ENCODE measurements at regions not wholly inside any gene's neighbourhood (a gene's known extent, or its start where the extent isn't known, plus 50 kb on each side); places are given as distances from the start of the nearest gene placed in this dataset.

GRCh38 chr15:37291920-37292319 is 191.6 kb upstream of the MEIS2 start:
- Histone ChIP-seq H3K27ac (replicated peaks) (no peak overlapping the region), H3K27me3 (ENCODE audit: insufficient read depth, poor library complexity, severe bottlenecking) (no peaks in the 10 kb centered on the region), H3K4me3 (replicated peaks; ENCODE audit: insufficient read depth, low read length) (no peak overlapping the region)
- TF ChIP-seq SPI1 (IDR thresholded peaks at IDR 0.05; ENCODE audit: borderline replicate concordance, low read depth) (no peak), GABPA (IDR thresholded peaks at IDR 0.05; ENCODE audit: low read depth) (no peak), REST (IDR thresholded peaks at IDR 0.05; ENCODE audit: insufficient replicate concordance, low read depth) (no peak), POLR2AphosphoS5 (IDR thresholded peaks at IDR 0.05; ENCODE audit: low read depth) (no peak), CTCF (IDR thresholded peaks at IDR 0.05; ENCODE audit: insufficient read depth, low read length) (no peak)
- DNase-seq (ENCODE audit: low read depth in 1 of 2, low spot score in 1 of 2) = no peak

- no peak for DNase-seq (ENCODE audit: low read depth in 1 of 2, low spot score in 1 of 2)
- H3K4me3 ChIP-seq (replicated peaks; ENCODE audit: insufficient read depth, low read length) = no peak overlapping the region
- H3K27me3 ChIP-seq (ENCODE audit: insufficient read depth, poor library complexity, severe bottlenecking) = no peaks in the 10 kb centered on the region
Measured at GRCh38 chr15:37298271-37298670, 197.9 kb upstream of the MEIS2 start.

GRCh38 chr15:37339437-37339836 is 239.1 kb upstream of the MEIS2 start:
- no peak for TF ChIP-seq POLR2AphosphoS5 (IDR thresholded peaks at IDR 0.05; ENCODE audit: low read depth)
- no peak for TF ChIP-seq SPI1 (IDR thresholded peaks at IDR 0.05; ENCODE audit: borderline replicate concordance, low read depth)
- TF ChIP-seq GABPA (IDR thresholded peaks at IDR 0.05; ENCODE audit: low read depth) = no peak
- no peak for TF ChIP-seq REST (IDR thresholded peaks at IDR 0.05; ENCODE audit: insufficient replicate concordance, low read depth)
- no peak for TF ChIP-seq CTCF (IDR thresholded peaks at IDR 0.05; ENCODE audit: insufficient read depth, low read length)
- H3K4me3 ChIP-seq (replicated peaks; ENCODE audit: insufficient read depth, low read length) = no peak overlapping the region
- no peak for DNase-seq (ENCODE audit: low read depth in 1 of 2, low spot score in 1 of 2)
- H3K27ac ChIP-seq (replicated peaks) = no peak overlapping the region
- no peaks in the 10 kb centered on the region for H3K27me3 ChIP-seq (ENCODE audit: insufficient read depth, poor library complexity, severe bottlenecking)

More at GRCh38 chr15:37298271-37298670, 197.9 kb upstream of the MEIS2 start:
- no peak for TF ChIP-seq GABPA (IDR thresholded peaks at IDR 0.05; ENCODE audit: low read depth)
- TF ChIP-seq CTCF (IDR thresholded peaks at IDR 0.05; ENCODE audit: insufficient read depth, low read length) = no peak
- TF ChIP-seq SPI1 (IDR thresholded peaks at IDR 0.05; ENCODE audit: borderline replicate concordance, low read depth) = no peak
- TF ChIP-seq POLR2AphosphoS5 (IDR thresholded peaks at IDR 0.05; ENCODE audit: low read depth) = no peak
- no peak for TF ChIP-seq REST (IDR thresholded peaks at IDR 0.05; ENCODE audit: insufficient replicate concordance, low read depth)
- no peak overlapping the region for H3K27ac ChIP-seq (replicated peaks)

Data from HL-60 (cell line).